HEK293 (cell line): ENCODE measurements at regions not wholly inside any gene's neighbourhood (a gene's known extent, or its start where the extent isn't known, plus 50 kb on each side); places are given as distances from the start of the nearest gene placed in this dataset.
A peak's percentile ranks its signal among the peaks of the same experiment; 100 is the strongest.

ENCODE experiments used
- CTCF ChIA-PET: fragments of 350-600 bp; formaldehyde crosslinking; extraction: SDS; loops from one replicate; lab custom pipeline; 2021; ENCODE audit warnings: antibody characterized with exemption; lab: Yijun Ruan, JAX
- POLR2A ChIA-PET: fragments of 300-600 bp; formaldehyde crosslinking; extraction: SDS; loops from one replicate; lab custom pipeline; 2020; ENCODE audit warnings: antibody characterized with exemption, inconsistent platforms; lab: Yijun Ruan, JAX
- H3K27ac ChIP-seq: fragments of 200-500 bp; sonication (Bioruptor generic); 2 replicates; pipeline ENCODE4 v1.5.1; 2014; ENCODE audit warnings: low read depth, low read length, control low read depth, inconsistent platforms; ENCODE audit errors: extremely low read depth
- H3K36me3 ChIP-seq, 2 experiments: fragments of 200-500 bp in 1 of 2; sonication (Bioruptor generic) in 1 of 2; 1 replicate in 1 of 2; 2 replicates in 1 of 2; pipeline ENCODE4 v1.5.1; 2014 to 2017; ENCODE audit warnings: inconsistent platforms in 2 of 2, low read length in 2 of 2; ENCODE audit not compliant: control insufficient read depth in 2 of 2, insufficient read depth in 1 of 2
- H3K4me1 ChIP-seq: fragments of 200-500 bp; sonication (Bioruptor generic); 2 replicates; pipeline ENCODE4 v1.5.1; 2014; ENCODE audit warnings: mild to moderate bottlenecking, low read length, inconsistent platforms; ENCODE audit not compliant: control insufficient read depth, insufficient read depth
- H3K4me3 ChIP-seq: 2 replicates; pipeline ENCODE4 v1.5.1; 2011; ENCODE audit warnings: low read depth, mild to moderate bottlenecking, control low read depth, low read length, moderate library complexity
- H3K9me3 ChIP-seq: fragments of 200-500 bp; sonication (Bioruptor generic); 2 replicates; pipeline ENCODE4 v1.5.1; 2014; ENCODE audit warnings: low read depth, low read length, inconsistent platforms; ENCODE audit not compliant: control insufficient read depth, insufficient read depth
- HOXC10 ChIP-seq: sonication (generic); formaldehyde crosslinking; IDR thresholded peaks from 2 replicates; pipeline ENCODE4 v1.8.1; 2023; ENCODE audit warnings: mild to moderate bottlenecking, missing genetic modification reagents
- KLF7 ChIP-seq: fragments of 450-650 bp; formaldehyde crosslinking; IDR thresholded peaks from 2 replicates; pipeline ENCODE4 v1.5.1; 2016; ENCODE audit warnings: missing biosample characterization, missing genetic modification characterization, borderline replicate concordance
- KLF9 ChIP-seq: fragments of 450-650 bp; formaldehyde crosslinking; IDR thresholded peaks from 2 replicates; pipeline ENCODE4 v1.5.1; 2016; ENCODE audit warnings: missing biosample characterization, missing genetic modification characterization, low read depth
- PBX3 ChIP-seq: sonication (generic); formaldehyde crosslinking; IDR thresholded peaks from 2 replicates; pipeline ENCODE4 v1.8.1; 2022; ENCODE audit warnings: mild to moderate bottlenecking, moderate library complexity, missing genetic modification reagents
- SETDB1 ChIP-seq: IDR thresholded peaks from one replicate; pipeline ENCODE4 v1.6.1; 2017; ENCODE audit warnings: mild to moderate bottlenecking, low read length, moderate library complexity, mixed read lengths; ENCODE audit not compliant: insufficient read length
- ZBTB1 ChIP-seq: fragments of 450-650 bp; formaldehyde crosslinking; IDR thresholded peaks from 2 replicates; pipeline ENCODE4 v1.5.1; 2016; ENCODE audit warnings: missing biosample characterization, missing genetic modification characterization
- ZBTB10 ChIP-seq: fragments of 450-650 bp; formaldehyde crosslinking; IDR thresholded peaks from 2 replicates; pipeline ENCODE4 v1.5.1; 2016; ENCODE audit warnings: missing biosample characterization, missing genetic modification characterization
- ZNF155 ChIP-seq: fragments of 450-650 bp; formaldehyde crosslinking; IDR thresholded peaks from 2 replicates; pipeline ENCODE4 v1.5.1; 2016; ENCODE audit warnings: missing biosample characterization, missing genetic modification characterization
- ZNF157 ChIP-seq: fragments of 450-650 bp; formaldehyde crosslinking; IDR thresholded peaks from 2 replicates; pipeline ENCODE4 v1.5.1; 2016; ENCODE audit warnings: missing biosample characterization, missing genetic modification characterization
- ZNF175 ChIP-seq: fragments of 450-650 bp; formaldehyde crosslinking; IDR thresholded peaks from 2 replicates; pipeline ENCODE4 v1.5.1; 2016; ENCODE audit warnings: missing biosample characterization, missing genetic modification characterization
- ZNF280D ChIP-seq: fragments of 450-650 bp; formaldehyde crosslinking; IDR thresholded peaks from 2 replicates; pipeline ENCODE4 v1.5.1; 2016; ENCODE audit warnings: missing biosample characterization, missing genetic modification characterization
- ZNF398 ChIP-seq: fragments of 450-650 bp; formaldehyde crosslinking; IDR thresholded peaks from 2 replicates; pipeline ENCODE4 v1.5.1; 2017; ENCODE audit warnings: missing biosample characterization, missing genetic modification characterization
- ZNF433 ChIP-seq: fragments of 450-650 bp; formaldehyde crosslinking; IDR thresholded peaks from 2 replicates; pipeline ENCODE4 v1.5.1; 2016; ENCODE audit warnings: missing biosample characterization, missing genetic modification characterization, low read depth
- ZNF488 ChIP-seq: fragments of 450-650 bp; formaldehyde crosslinking; IDR thresholded peaks from 2 replicates; pipeline ENCODE4 v1.5.1; 2016; ENCODE audit warnings: missing biosample characterization, missing genetic modification characterization
- ZNF518A ChIP-seq: fragments of 450-650 bp; formaldehyde crosslinking; conservative IDR thresholded peaks from 2 replicates; pipeline ENCODE4 v1.5.1; 2016; ENCODE audit warnings: low read depth, missing biosample characterization, missing genetic modification characterization
- ZNF585B ChIP-seq: fragments of 450-650 bp; formaldehyde crosslinking; IDR thresholded peaks from 2 replicates; pipeline ENCODE4 v1.5.1; 2016; ENCODE audit warnings: missing biosample characterization, missing genetic modification characterization
- ZNF645 ChIP-seq: fragments of 450-650 bp; formaldehyde crosslinking; IDR thresholded peaks from 2 replicates; pipeline ENCODE4; 2016; ENCODE audit warnings: missing biosample characterization, missing genetic modification characterization
- ZNF704 ChIP-seq: fragments of 450-650 bp; formaldehyde crosslinking; IDR thresholded peaks from 2 replicates; pipeline ENCODE4 v1.5.1; 2016; ENCODE audit warnings: missing biosample characterization, missing genetic modification characterization
- ZNF791 ChIP-seq: fragments of 450-650 bp; formaldehyde crosslinking; IDR thresholded peaks from 2 replicates; pipeline ENCODE4 v1.5.1; 2016; ENCODE audit warnings: missing biosample characterization, missing genetic modification characterization
- ZNF792 ChIP-seq: fragments of 450-650 bp; formaldehyde crosslinking; IDR thresholded peaks from 2 replicates; pipeline ENCODE4 v1.5.1; 2016; ENCODE audit warnings: missing biosample characterization, missing genetic modification characterization
- ZNF843 ChIP-seq: fragments of 450-650 bp; formaldehyde crosslinking; IDR thresholded peaks from 2 replicates; pipeline ENCODE4 v1.5.1; 2016; ENCODE audit warnings: missing biosample characterization, missing genetic modification characterization

GRCh38 chr10:30770816-30771215 is 141.3 kb upstream of the LYZL2 start:
- ChIA-PET POLR2A (no interaction called here), CTCF (interaction anchor here (0.6 kb wide), 1 partner anchor 109 kb away, joined by 4 read pairs; no protein-coding TSS in a partner anchor)
- no peaks in the 10 kb centered on the region for H3K36me3 ChIP-seq
- no peak overlapping the region for H3K27ac ChIP-seq
- no peaks in the 10 kb centered on the region for H3K4me1 ChIP-seq
- no peak overlapping the region for H3K4me3 ChIP-seq
- no peaks in the 10 kb centered on the region; the same call in 1 of the 2 replicates for H3K9me3 ChIP-seq
- peak; percentile 96 for TF ChIP-seq ZNF280D (tag by site-specific recombination)
- no peak for TF ChIP-seq ZNF488 (tag by site-specific recombination)
- no peak for TF ChIP-seq ZNF792 (tag by site-specific recombination)
- TF ChIP-seq ZBTB1 (tag by site-specific recombination): no peak
- no peak for TF ChIP-seq ZNF157 (tag by site-specific recombination)
- no peak for TF ChIP-seq ZNF175 (tag by site-specific recombination)
- TF ChIP-seq SETDB1: peak; percentile 95
- no peak for TF ChIP-seq ZNF645 (tag by site-specific recombination)
- no peak for TF ChIP-seq ZNF791
- TF ChIP-seq ZNF398: no peak
- no peak for TF ChIP-seq ZNF433
- TF ChIP-seq ZNF518A (tag by site-specific recombination): no peak
- no peak for TF ChIP-seq ZNF155 (tag by site-specific recombination)
- no peak for TF ChIP-seq ZNF585B
- TF ChIP-seq HOXC10 (CRISPR knock-in tag): no peak
- TF ChIP-seq KLF7 (tag by site-specific recombination): no peak
- no peak for TF ChIP-seq ZNF843 (tag by site-specific recombination)
- no peak for TF ChIP-seq ZBTB10 (tag by site-specific recombination)
- no peak for TF ChIP-seq ZNF704 (tag by site-specific recombination)
- TF ChIP-seq PBX3: no peak
- no peak for TF ChIP-seq KLF9 (tag by site-specific recombination)
